ENCODE measurements at regions not wholly inside any gene's neighbourhood (a gene's known extent, or its start where the extent isn't known, plus 50 kb on each side); places are given as distances from the start of the nearest gene placed in this dataset.

GRCh38 chr5:39519079-39519478 is 94.3 kb upstream of the DAB2 start:
- no peak overlapping the region for H3K4me3 ChIP-seq (replicated peaks in 1 of 2; ENCODE audit: low read depth in 2 of 2, low read length in 2 of 2)
- peak in 1 of 2 donors; percentile 46 for DNase-seq (ENCODE audit: low read depth in 2 of 2)
- no peak for TF ChIP-seq CTCF (IDR thresholded peaks at IDR 0.05; ENCODE audit: low read depth, low read length)

- peak; percentile 85 to 90 for DNase-seq (ENCODE audit: low read depth in 2 of 2)
- no peak for TF ChIP-seq CTCF (IDR thresholded peaks at IDR 0.05; ENCODE audit: low read depth, low read length)
- H3K4me3 ChIP-seq (replicated peaks in 1 of 2; ENCODE audit: low read depth in 2 of 2, low read length in 2 of 2), result no peak overlapping the region
These were observed 93.7 kb upstream of the DAB2 start for GRCh38 chr5:39518516-39518915.

- no peak for TF ChIP-seq CTCF (IDR thresholded peaks at IDR 0.05; ENCODE audit: low read depth, low read length)
- DNase-seq (ENCODE audit: low read depth in 2 of 2), result peak; percentile 87 to 96
- no peak overlapping the region for H3K4me3 ChIP-seq (replicated peaks in 1 of 2; ENCODE audit: low read depth in 2 of 2, low read length in 2 of 2)
These were observed 93.0 kb upstream of the DAB2 start for GRCh38 chr5:39517800-39518199.

GRCh38 chr5:39515881-39516280 is 91.1 kb upstream of the DAB2 start:
- no peak overlapping the region for H3K4me3 ChIP-seq (replicated peaks in 1 of 2; ENCODE audit: low read depth in 2 of 2, low read length in 2 of 2)
- no peak for TF ChIP-seq CTCF (IDR thresholded peaks at IDR 0.05; ENCODE audit: low read depth, low read length)
- no peak for DNase-seq (ENCODE audit: low read depth in 2 of 2)

GRCh38 chr5:39513236-39513635 is 88.5 kb upstream of the DAB2 start:
- H3K4me3 ChIP-seq (replicated peaks in 1 of 2; ENCODE audit: low read depth in 2 of 2, low read length in 2 of 2), result no peak overlapping the region
- DNase-seq (ENCODE audit: low read depth in 2 of 2), result peak in 1 of 2 donors; percentile 41
- TF ChIP-seq CTCF (IDR thresholded peaks at IDR 0.05; ENCODE audit: low read depth, low read length), result no peak

- no peak overlapping the region for H3K4me3 ChIP-seq (replicated peaks in 1 of 2; ENCODE audit: low read depth in 2 of 2, low read length in 2 of 2)
- no peak for TF ChIP-seq CTCF (IDR thresholded peaks at IDR 0.05; ENCODE audit: low read depth, low read length)
- no peak for DNase-seq (ENCODE audit: low read depth in 2 of 2)
These were observed 81.4 kb upstream of the DAB2 start for GRCh38 chr5:39506211-39506610.

GRCh38 chr5:39505791-39506190 is 81.0 kb upstream of the DAB2 start:
- no peak for DNase-seq (ENCODE audit: low read depth in 2 of 2)
- TF ChIP-seq CTCF (IDR thresholded peaks at IDR 0.05; ENCODE audit: low read depth, low read length), result no peak

More at GRCh38 chr5:39505791-39506190, 81.0 kb upstream of the DAB2 start:
- H3K4me3 ChIP-seq (replicated peaks in 1 of 2; ENCODE audit: low read depth in 2 of 2, low read length in 2 of 2), result no peak overlapping the region
